ENCODE measurements at regions not wholly inside any gene's neighbourhood (a gene's known extent, or its start where the extent isn't known, plus 50 kb on each side); places are given as distances from the start of the nearest gene placed in this dataset.

DNA sequence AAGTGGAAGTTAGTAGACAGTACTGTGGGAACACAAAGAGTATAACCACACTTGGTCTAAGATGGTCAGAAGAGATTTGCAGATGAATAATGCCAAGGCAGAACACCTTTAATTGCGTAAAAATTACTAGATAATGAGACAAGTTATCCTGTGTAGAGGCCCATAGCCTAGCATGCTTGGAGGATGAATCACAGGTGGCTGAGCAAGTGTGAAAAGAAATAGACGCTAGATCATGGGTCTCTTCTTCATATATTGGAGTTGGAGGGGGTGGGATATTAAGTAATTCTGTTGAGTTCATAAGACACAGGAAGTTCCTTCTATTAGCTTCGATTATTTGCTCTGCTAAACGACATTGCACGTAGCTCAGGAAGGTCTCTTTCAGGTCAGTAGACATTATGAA lies 454.3 kb upstream of the LMO3 start:
- no peak overlapping the region for H4K8ac ChIP-seq (replicated peaks; ENCODE audit: insufficient read length, low read depth, low read length)
- no peaks in the 10 kb centered on the region for H3K27me3 Mint-ChIP-seq (ENCODE audit: low read depth)
- no peak overlapping the region for H3T11ph ChIP-seq (ENCODE audit: low read length)
- H3K27ac ChIP-seq (ENCODE audit: insufficient read length, low read depth, low read length), result no peak overlapping the region
- no peak overlapping the region for H3K9ac ChIP-seq (ENCODE audit: extremely low read depth, insufficient read length, low read length)
- no peaks in the 10 kb centered on the region for H3K36me3 Mint-ChIP-seq (ENCODE audit: insufficient read depth in 1 of 3, low read depth in 3 of 3)
- no peak overlapping the region for H2AFZ ChIP-seq (ENCODE audit: low read length)
- H3K27me3 ChIP-seq (ENCODE audit: insufficient read depth, low read length), result no peaks in the 10 kb centered on the region
- no peak for DNase-seq
- no peak overlapping the region for H2BK15ac ChIP-seq (ENCODE audit: low read depth, low read length)
- no peak overlapping the region for H3K4me2 ChIP-seq (ENCODE audit: insufficient read depth, insufficient read length, low read length)
- no peak overlapping the region for H3K4ac ChIP-seq (ENCODE audit: low read depth, low read length)
- TF ChIP-seq, protein P1, sequence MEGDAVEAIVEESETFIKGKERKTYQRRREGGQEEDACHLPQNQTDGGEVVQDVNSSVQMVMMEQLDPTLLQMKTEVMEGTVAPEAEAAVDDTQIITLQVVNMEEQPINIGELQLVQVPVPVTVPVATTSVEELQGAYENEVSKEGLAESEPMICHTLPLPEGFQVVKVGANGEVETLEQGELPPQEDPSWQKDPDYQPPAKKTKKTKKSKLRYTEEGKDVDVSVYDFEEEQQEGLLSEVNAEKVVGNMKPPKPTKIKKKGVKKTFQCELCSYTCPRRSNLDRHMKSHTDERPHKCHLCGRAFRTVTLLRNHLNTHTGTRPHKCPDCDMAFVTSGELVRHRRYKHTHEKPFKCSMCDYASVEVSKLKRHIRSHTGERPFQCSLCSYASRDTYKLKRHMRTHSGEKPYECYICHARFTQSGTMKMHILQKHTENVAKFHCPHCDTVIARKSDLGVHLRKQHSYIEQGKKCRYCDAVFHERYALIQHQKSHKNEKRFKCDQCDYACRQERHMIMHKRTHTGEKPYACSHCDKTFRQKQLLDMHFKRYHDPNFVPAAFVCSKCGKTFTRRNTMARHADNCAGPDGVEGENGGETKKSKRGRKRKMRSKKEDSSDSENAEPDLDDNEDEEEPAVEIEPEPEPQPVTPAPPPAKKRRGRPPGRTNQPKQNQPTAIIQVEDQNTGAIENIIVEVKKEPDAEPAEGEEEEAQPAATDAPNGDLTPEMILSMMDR (conservative IDR thresholded peaks at IDR 0.05), result no peak
- H2BK5ac ChIP-seq (ENCODE audit: insufficient read length, low read length), result no peak overlapping the region
- H4K5ac ChIP-seq (ENCODE audit: insufficient read length, low read depth, low read length), result no peak overlapping the region
- no peak overlapping the region for H3K14ac ChIP-seq (ENCODE audit: insufficient read depth, low read length)
- H3K4me3 Mint-ChIP-seq, result no peak overlapping the region
- no peak overlapping the region for H2BK12ac ChIP-seq (ENCODE audit: insufficient read length, low read depth, low read length)
- no peaks in the 10 kb centered on the region for H3K23me2 ChIP-seq (ENCODE audit: insufficient read length, low read depth, low read length, poor library complexity, severe bottlenecking)
- no peak overlapping the region for H2AK5ac ChIP-seq (ENCODE audit: insufficient read length, low read length)
- no peak overlapping the region for H3K27ac Mint-ChIP-seq
- no peak overlapping the region for H2BK120ac ChIP-seq (ENCODE audit: low read depth, low read length, poor library complexity, severe bottlenecking)
- H3K9me3 Mint-ChIP-seq, result no peaks in the 10 kb centered on the region
- no CpG with 5 or more reads among the region's 5 CpGs for WGBS (ENCODE audit: extremely low coverage, insufficient read length, low lambda C conversion rate)
- H4K91ac ChIP-seq (ENCODE audit: insufficient read length, low read depth, low read length), result no peak overlapping the region
- no peaks in the 10 kb centered on the region for H3K4me1 Mint-ChIP-seq
- no peaks in the 10 kb centered on the region for H4K20me1 ChIP-seq (ENCODE audit: control insufficient read depth, insufficient read depth, insufficient read length)
- no peaks in the 10 kb centered on the region for H3K79me1 ChIP-seq (ENCODE audit: insufficient read depth, low read depth, low read length, poor library complexity, severe bottlenecking)
- no peak overlapping the region for H2BK20ac ChIP-seq (ENCODE audit: low read depth, low read length, poor library complexity, severe bottlenecking)
- no peak overlapping the region for H3K23ac ChIP-seq (ENCODE audit: insufficient read length, low read depth, low read length)
- H3K18ac ChIP-seq (ENCODE audit: insufficient read length, low read depth, low read length), result no peak overlapping the region
- H3K4me1 ChIP-seq (ENCODE audit: insufficient read depth, low read length), result no peaks in the 10 kb centered on the region
- H3K56ac ChIP-seq (ENCODE audit: insufficient read length, low read depth, low read length), result no peak overlapping the region
- H3K79me2 ChIP-seq (ENCODE audit: insufficient read depth, low read length), result no peaks in the 10 kb centered on the region
- H3K9me3 ChIP-seq (ENCODE audit: control insufficient read depth, low read depth, low read length), result no peaks in the 10 kb centered on the region
